ENCODE measurements at regions not wholly inside any gene's neighbourhood (a gene's known extent, or its start where the extent isn't known, plus 50 kb on each side); places are given as distances from the start of the nearest gene placed in this dataset.
"Not testable (repeated sequence)": the region's sequence is repeated elsewhere in the genome, so short reads cannot be mapped to it uniquely, and the experiment has no call there.

- H2AFZ ChIP-seq (replicated peaks) = no peak overlapping the region
- no peaks in the 10 kb centered on the region for H3K27me3 ChIP-seq
- H3F3A ChIP-seq (ENCODE audit: low read depth) = no peaks in the 10 kb centered on the region
- no peak overlapping the region for H3K4me2 ChIP-seq
- peaks cover 22% of the 10 kb centered on the region for H3K4me1 Mint-ChIP-seq
- H3K4me3 Mint-ChIP-seq = no peak overlapping the region
- H3K9me3 ChIP-seq (ENCODE audit: low read depth) = no peaks in the 10 kb centered on the region
- H3K27ac Mint-ChIP-seq = no peak overlapping the region
- no peak overlapping the region for H3K9ac ChIP-seq
- H3K36me3 Mint-ChIP-seq = peaks cover 2% of the 10 kb centered on the region
- no peak for DNase-seq (ENCODE audit: low spot score)
- H3K36me3 ChIP-seq = no peaks in the 10 kb centered on the region
- H3K27me3 Mint-ChIP-seq (ENCODE audit: insufficient read depth, low read depth) = peaks cover 10% of the 10 kb centered on the region
- H3K9me3 Mint-ChIP-seq = peaks cover 6% of the 10 kb centered on the region
- no peaks in the 10 kb centered on the region for H3K79me2 ChIP-seq (ENCODE audit: low read depth)
- no peaks in the 10 kb centered on the region for H3K4me1 ChIP-seq
- no peak overlapping the region for H3K4me3 ChIP-seq
- no peak overlapping the region for H3K27ac ChIP-seq
- TF ChIP-seq EZH2phosphoT487 (IDR thresholded peaks at IDR 0.05) (no peak), EZH2 (IDR thresholded peaks at IDR 0.05) (no peak)
- TF ChIP-seq, protein P1, sequence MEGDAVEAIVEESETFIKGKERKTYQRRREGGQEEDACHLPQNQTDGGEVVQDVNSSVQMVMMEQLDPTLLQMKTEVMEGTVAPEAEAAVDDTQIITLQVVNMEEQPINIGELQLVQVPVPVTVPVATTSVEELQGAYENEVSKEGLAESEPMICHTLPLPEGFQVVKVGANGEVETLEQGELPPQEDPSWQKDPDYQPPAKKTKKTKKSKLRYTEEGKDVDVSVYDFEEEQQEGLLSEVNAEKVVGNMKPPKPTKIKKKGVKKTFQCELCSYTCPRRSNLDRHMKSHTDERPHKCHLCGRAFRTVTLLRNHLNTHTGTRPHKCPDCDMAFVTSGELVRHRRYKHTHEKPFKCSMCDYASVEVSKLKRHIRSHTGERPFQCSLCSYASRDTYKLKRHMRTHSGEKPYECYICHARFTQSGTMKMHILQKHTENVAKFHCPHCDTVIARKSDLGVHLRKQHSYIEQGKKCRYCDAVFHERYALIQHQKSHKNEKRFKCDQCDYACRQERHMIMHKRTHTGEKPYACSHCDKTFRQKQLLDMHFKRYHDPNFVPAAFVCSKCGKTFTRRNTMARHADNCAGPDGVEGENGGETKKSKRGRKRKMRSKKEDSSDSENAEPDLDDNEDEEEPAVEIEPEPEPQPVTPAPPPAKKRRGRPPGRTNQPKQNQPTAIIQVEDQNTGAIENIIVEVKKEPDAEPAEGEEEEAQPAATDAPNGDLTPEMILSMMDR (IDR thresholded peaks at IDR 0.05) = no peak
- H4K20me1 ChIP-seq (ENCODE audit: low read depth) = no peaks in the 10 kb centered on the region
Observed at GRCh38 chr12:131444220-131445164, 266.4 kb upstream of the SFSWAP start.

DNA sequence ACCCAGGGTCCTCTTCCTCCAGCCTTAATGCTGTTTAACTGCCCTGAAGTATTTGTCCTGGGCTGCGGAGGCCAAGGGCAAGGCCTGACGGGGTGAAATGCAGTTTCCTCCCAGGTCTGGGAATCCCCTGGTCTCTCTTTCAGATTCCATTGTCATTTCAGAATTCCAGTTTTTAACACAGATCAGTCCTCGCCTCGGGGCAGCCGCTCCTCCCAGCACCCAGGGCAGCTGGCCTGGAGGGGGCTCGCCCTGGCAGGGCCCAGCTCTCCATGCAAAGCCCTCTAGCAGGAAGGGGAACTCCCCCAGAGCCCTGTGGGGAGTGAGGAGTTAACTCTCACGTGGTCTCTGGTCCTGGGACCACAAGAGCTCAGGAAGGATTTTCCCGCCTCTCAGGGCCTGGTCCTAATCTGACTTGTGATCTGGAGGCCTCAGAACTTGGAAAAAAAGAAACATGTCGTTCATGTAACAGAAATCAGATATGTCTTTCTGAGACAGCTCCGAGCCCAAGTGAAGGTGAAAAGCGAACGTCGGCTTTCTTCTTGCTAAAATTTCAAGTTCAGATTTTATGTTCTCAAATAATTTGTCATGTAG lies 265.6 kb upstream of the SFSWAP start:
- Histone ChIP-seq H3K9ac (no peak overlapping the region), H3K79me2 (ENCODE audit: low read depth) (no peaks in the 10 kb centered on the region), H4K20me1 (ENCODE audit: low read depth) (no peaks in the 10 kb centered on the region), H3K4me3 (no peak overlapping the region), H3K27me3 (no peaks in the 10 kb centered on the region), H3K4me1 (no peaks in the 10 kb centered on the region), H3F3A (ENCODE audit: low read depth) (no peaks in the 10 kb centered on the region), H2AFZ (replicated peaks) (no peak overlapping the region), H3K27ac (no peak overlapping the region), H3K9me3 (ENCODE audit: low read depth) (no peaks in the 10 kb centered on the region), H3K4me2 (no peak overlapping the region), H3K36me3 (no peaks in the 10 kb centered on the region)
- DNase-seq (ENCODE audit: low spot score) = peak; percentile 16
- H3K27ac Mint-ChIP-seq = peak overlapping the region; percentile 47
- no peak overlapping the region for H3K4me3 Mint-ChIP-seq
- H3K4me1 Mint-ChIP-seq = peaks cover 22% of the 10 kb centered on the region
- peaks cover 6% of the 10 kb centered on the region for H3K9me3 Mint-ChIP-seq
- TF ChIP-seq, protein P1 (IDR thresholded peaks at IDR 0.05) = no peak
- no peak for TF ChIP-seq EZH2phosphoT487 (IDR thresholded peaks at IDR 0.05)
- no peak for TF ChIP-seq EZH2 (IDR thresholded peaks at IDR 0.05)
- H3K36me3 Mint-ChIP-seq = peaks cover 2% of the 10 kb centered on the region
- H3K27me3 Mint-ChIP-seq (ENCODE audit: insufficient read depth, low read depth) = peaks cover 10% of the 10 kb centered on the region

DNA sequence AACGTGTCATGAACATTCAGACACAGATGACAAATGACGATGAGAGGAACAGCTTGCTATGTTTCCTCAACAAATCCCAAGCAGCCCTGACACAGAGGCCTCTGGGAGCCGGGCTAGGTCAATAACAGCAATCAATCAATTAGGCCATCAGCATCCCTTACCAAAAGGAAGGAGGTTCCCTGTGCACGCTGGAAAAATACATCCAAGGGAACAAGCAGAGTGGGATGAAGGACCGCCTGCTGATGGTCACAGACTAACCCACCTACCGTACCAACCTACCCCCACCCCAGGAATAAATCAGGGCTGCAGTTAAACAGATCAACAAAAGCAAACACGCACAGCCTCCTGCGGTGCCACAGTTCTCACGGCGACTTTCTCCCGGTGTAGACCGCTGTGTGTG lies 265.1 kb upstream of the SFSWAP start:
- peaks cover 2% of the 10 kb centered on the region for H3K36me3 Mint-ChIP-seq
- H3F3A ChIP-seq (ENCODE audit: low read depth) = no peaks in the 10 kb centered on the region
- H3K36me3 ChIP-seq = no peaks in the 10 kb centered on the region
- no peak overlapping the region for H3K4me2 ChIP-seq
- no peaks in the 10 kb centered on the region for H3K79me2 ChIP-seq (ENCODE audit: low read depth)
- no peak for DNase-seq (ENCODE audit: low spot score)
- peak overlapping the region; percentile 47 for H3K27ac Mint-ChIP-seq
- H3K9me3 ChIP-seq (ENCODE audit: low read depth) = no peaks in the 10 kb centered on the region
- H3K27ac ChIP-seq = no peak overlapping the region
- H3K27me3 Mint-ChIP-seq (ENCODE audit: insufficient read depth, low read depth) = peaks cover 10% of the 10 kb centered on the region
- no peaks in the 10 kb centered on the region for H3K27me3 ChIP-seq
- no peak overlapping the region for H2AFZ ChIP-seq (replicated peaks)
- H3K9ac ChIP-seq = no peak overlapping the region
- no peak overlapping the region for H3K4me3 Mint-ChIP-seq
- peaks cover 22% of the 10 kb centered on the region for H3K4me1 Mint-ChIP-seq
- H3K4me3 ChIP-seq = no peak overlapping the region
- H3K4me1 ChIP-seq = no peaks in the 10 kb centered on the region
- H3K9me3 Mint-ChIP-seq = peaks cover 6% of the 10 kb centered on the region
- no peaks in the 10 kb centered on the region for H4K20me1 ChIP-seq (ENCODE audit: low read depth)
- TF ChIP-seq EZH2 (IDR thresholded peaks at IDR 0.05) = no peak
- no peak for TF ChIP-seq EZH2phosphoT487 (IDR thresholded peaks at IDR 0.05)
- TF ChIP-seq, protein P1 (IDR thresholded peaks at IDR 0.05) = no peak

GRCh38 chr12:131447636-131448035 lies 263.3 kb upstream of the SFSWAP start:
- H3K4me1 ChIP-seq; H3F3A ChIP-seq (ENCODE audit: low read depth); DNase-seq (ENCODE audit: low spot score); H3K79me2 ChIP-seq (ENCODE audit: low read depth); H3K9me3 ChIP-seq (ENCODE audit: low read depth); H4K20me1 ChIP-seq (ENCODE audit: low read depth); H3K36me3 ChIP-seq; H3K4me3 Mint-ChIP-seq; H3K27me3 ChIP-seq; H2AFZ ChIP-seq (replicated peaks); H3K4me2 ChIP-seq; H3K9ac ChIP-seq; H3K27ac Mint-ChIP-seq; H3K27ac ChIP-seq; H3K4me1 Mint-ChIP-seq; H3K4me3 ChIP-seq; H3K36me3 Mint-ChIP-seq; H3K27me3 Mint-ChIP-seq (ENCODE audit: insufficient read depth, low read depth): not testable (repeated sequence)
- H3K9me3 Mint-ChIP-seq = peaks cover 10% of the 10 kb centered on the region
